ENCODE measurements at regions not wholly inside any gene's neighbourhood (a gene's known extent, or its start where the extent isn't known, plus 50 kb on each side); places are given as distances from the start of the nearest gene placed in this dataset.

GRCh38 chr10:89086801-89087521 lies 96.4 kb downstream of the FAS start:
- H3K4me1 Mint-ChIP-seq: peaks cover 16% of the 10 kb centered on the region
- H3K4me3 Mint-ChIP-seq: no peak overlapping the region
- POLR2A ChIA-PET: no interaction called here
- H3K27me3 Mint-ChIP-seq: peaks cover 4% of the 10 kb centered on the region
- no peak overlapping the region for H3K27ac Mint-ChIP-seq
- CTCF ChIA-PET: interaction anchor here (0.9 kb wide), 1 partner anchor 67 kb away, joined by 3 read pairs; no protein-coding TSS in a partner anchor
- no peaks in the 10 kb centered on the region for H3K9me3 Mint-ChIP-seq
- no peaks in the 10 kb centered on the region for H3K36me3 Mint-ChIP-seq (ENCODE audit: low read depth)
- no peak for DNase-seq

GRCh38 chr10:89085153-89085552 lies 94.6 kb downstream of the FAS start:
- H3K27me3 Mint-ChIP-seq: peaks cover 5% of the 10 kb centered on the region
- H3K9me3 Mint-ChIP-seq: no peaks in the 10 kb centered on the region
- ChIA-PET POLR2A (no interaction called here), CTCF (no interaction called here)
- peaks cover 11% of the 10 kb centered on the region for H3K4me1 Mint-ChIP-seq
- no peak for DNase-seq
- H3K4me3 Mint-ChIP-seq: no peak overlapping the region
- H3K27ac Mint-ChIP-seq: no peak overlapping the region
- no peaks in the 10 kb centered on the region for H3K36me3 Mint-ChIP-seq (ENCODE audit: low read depth)

- Mint-ChIP-seq H3K4me1 (peaks cover 14% of the 10 kb centered on the region), H3K27me3 (peaks cover 9% of the 10 kb centered on the region), H3K4me3 (no peak overlapping the region), H3K27ac (no peak overlapping the region), H3K36me3 (ENCODE audit: low read depth) (no peaks in the 10 kb centered on the region), H3K9me3 (no peaks in the 10 kb centered on the region)
- ChIA-PET POLR2A (interaction anchor here (0.9 kb wide), 1 partner anchor 91 kb away, joined by 3 read pairs; the partner anchor contains the start of gene FAS), CTCF (interaction anchor here (1.1 kb wide), 1 partner anchor 52 kb away, joined by 3 read pairs; no protein-coding TSS in a partner anchor)
- no peak for DNase-seq
Observed at GRCh38 chr10:89082086-89082485, 91.5 kb downstream of the FAS start.

GRCh38 chr10:89080660-89081059 lies 90.1 kb downstream of the FAS start:
- peaks cover 9% of the 10 kb centered on the region for H3K27me3 Mint-ChIP-seq
- H3K27ac Mint-ChIP-seq: no peak overlapping the region
- DNase-seq: no peak
- H3K9me3 Mint-ChIP-seq: no peaks in the 10 kb centered on the region
- ChIA-PET CTCF (no interaction called here), POLR2A (interaction anchor here (1.0 kb wide), 1 partner anchor 90 kb away, joined by 3 read pairs; the partner anchor contains the start of gene FAS)
- H3K4me3 Mint-ChIP-seq: no peak overlapping the region
- peaks cover 23% of the 10 kb centered on the region for H3K4me1 Mint-ChIP-seq
- H3K36me3 Mint-ChIP-seq (ENCODE audit: low read depth): no peaks in the 10 kb centered on the region

GRCh38 chr10:89079961-89080360 lies 89.4 kb downstream of the FAS start:
- Mint-ChIP-seq H3K9me3 (no peaks in the 10 kb centered on the region), H3K36me3 (ENCODE audit: low read depth) (no peaks in the 10 kb centered on the region), H3K27ac (no peak overlapping the region), H3K4me1 (peaks cover 23% of the 10 kb centered on the region), H3K27me3 (peaks cover 9% of the 10 kb centered on the region), H3K4me3 (no peak overlapping the region)
- DNase-seq: no peak
- ChIA-PET POLR2A (no interaction called here), CTCF (no interaction called here)

- no peak overlapping the region for H3K4me3 Mint-ChIP-seq
- H3K27ac Mint-ChIP-seq: no peak overlapping the region
- no peaks in the 10 kb centered on the region for H3K36me3 Mint-ChIP-seq (ENCODE audit: low read depth)
- POLR2A ChIA-PET: no interaction called here
- H3K9me3 Mint-ChIP-seq: no peaks in the 10 kb centered on the region
- H3K4me1 Mint-ChIP-seq: peaks cover 23% of the 10 kb centered on the region
- peaks cover 9% of the 10 kb centered on the region for H3K27me3 Mint-ChIP-seq
- no peak for DNase-seq
- CTCF ChIA-PET: interaction anchor here (0.8 kb wide), 1 partner anchor 49 kb away, joined by 4 read pairs; no protein-coding TSS in a partner anchor
Observed at GRCh38 chr10:89078724-89079672, 88.4 kb downstream of the FAS start.

- Mint-ChIP-seq H3K27ac (no peak overlapping the region), H3K4me3 (no peak overlapping the region), H3K27me3 (peaks cover 11% of the 10 kb centered on the region), H3K9me3 (no peaks in the 10 kb centered on the region), H3K36me3 (ENCODE audit: low read depth) (no peaks in the 10 kb centered on the region), H3K4me1 (peaks cover 16% of the 10 kb centered on the region)
- DNase-seq: no peak
- CTCF ChIA-PET: interaction anchor here (0.8 to 1.4 kb wide), 2 partner anchors 41 to 141 kb away, joined by 3 to 4 read pairs; no protein-coding TSS in a partner anchor
- POLR2A ChIA-PET: no interaction called here
Observed at GRCh38 chr10:89076120-89076519, 85.5 kb downstream of the FAS start.

GRCh38 chr10:89075631-89076030 lies 85.0 kb downstream of the FAS start:
- DNase-seq: no peak
- CTCF ChIA-PET: interaction anchor here (1.4 kb wide), 1 partner anchor 142 kb away, joined by 3 read pairs; no protein-coding TSS in a partner anchor
- H3K36me3 Mint-ChIP-seq (ENCODE audit: low read depth): no peaks in the 10 kb centered on the region
- H3K9me3 Mint-ChIP-seq: no peaks in the 10 kb centered on the region
- peaks cover 15% of the 10 kb centered on the region for H3K4me1 Mint-ChIP-seq
- H3K27me3 Mint-ChIP-seq: peaks cover 11% of the 10 kb centered on the region
- no peak overlapping the region for H3K27ac Mint-ChIP-seq
- POLR2A ChIA-PET: no interaction called here
- no peak overlapping the region for H3K4me3 Mint-ChIP-seq

GRCh38 chr10:89074120-89074519 lies 83.5 kb downstream of the FAS start:
- no peak overlapping the region for H3K27ac Mint-ChIP-seq
- no peak overlapping the region for H3K4me3 Mint-ChIP-seq
- no peaks in the 10 kb centered on the region for H3K36me3 Mint-ChIP-seq (ENCODE audit: low read depth)
- ChIA-PET CTCF (no interaction called here), POLR2A (no interaction called here)
- peaks cover 11% of the 10 kb centered on the region for H3K27me3 Mint-ChIP-seq
- H3K4me1 Mint-ChIP-seq: peaks cover 10% of the 10 kb centered on the region
- no peak for DNase-seq
- no peaks in the 10 kb centered on the region for H3K9me3 Mint-ChIP-seq

- H3K4me1 Mint-ChIP-seq: peaks cover 10% of the 10 kb centered on the region
- peaks cover 11% of the 10 kb centered on the region for H3K27me3 Mint-ChIP-seq
- no peaks in the 10 kb centered on the region for H3K36me3 Mint-ChIP-seq (ENCODE audit: low read depth)
- no peak overlapping the region for H3K27ac Mint-ChIP-seq
- CTCF ChIA-PET: no interaction called here
- H3K4me3 Mint-ChIP-seq: no peak overlapping the region
- DNase-seq: no peak
- POLR2A ChIA-PET: no interaction called here
- no peaks in the 10 kb centered on the region for H3K9me3 Mint-ChIP-seq
Observed at GRCh38 chr10:89073719-89074118, 83.1 kb downstream of the FAS start.

- H3K9me3 Mint-ChIP-seq: no peaks in the 10 kb centered on the region
- no peak overlapping the region for H3K4me3 Mint-ChIP-seq
- no peaks in the 10 kb centered on the region for H3K4me1 Mint-ChIP-seq
- H3K27me3 Mint-ChIP-seq: peaks cover 23% of the 10 kb centered on the region
- DNase-seq: no peak
- H3K27ac Mint-ChIP-seq: no peak overlapping the region
- no peaks in the 10 kb centered on the region for H3K36me3 Mint-ChIP-seq (ENCODE audit: low read depth)
- CTCF ChIA-PET: interaction anchor here (1.5 to 1.6 kb wide), 2 partner anchors 33 to 144 kb away, joined by 3 to 4 read pairs; no protein-coding TSS in a partner anchor
- POLR2A ChIA-PET: no interaction called here
Observed at GRCh38 chr10:89069589-89069988, 79.0 kb downstream of the FAS start.

All from activated CD4-positive, alpha-beta memory T cell treated with anti-CD3 and anti-CD28 coated beads, Interleukin-2, amount 10 ng/mL, durations not matched to agents 7 days and 5 days (primary cell).